Endothelial cell (in vitro differentiated cells): ENCODE measurements at regions not wholly inside any gene's neighbourhood (a gene's known extent, or its start where the extent isn't known, plus 50 kb on each side); places are given as distances from the start of the nearest gene placed in this dataset.
"Not testable (repeated sequence)": the region's sequence is repeated elsewhere in the genome, so short reads cannot be mapped to it uniquely, and the experiment has no call there.

Experiments used
- DNase-seq: peaks from one replicate; pipeline ENCODE4 v3.0.0; 2021; ENCODE audit warnings: low spot score
- H3K27ac Mint-ChIP-seq: one replicate; pipeline ENCODE4 v1.8.0; 2021; ENCODE audit warnings: mixed read lengths, inconsistent platforms; ENCODE audit not compliant: unreplicated experiment
- H3K27me3 Mint-ChIP-seq: one replicate; pipeline ENCODE4 v1.8.0; 2021; ENCODE audit warnings: mild to moderate bottlenecking, moderate library complexity, mixed read lengths, inconsistent platforms; ENCODE audit not compliant: unreplicated experiment
- H3K36me3 Mint-ChIP-seq: one replicate; pipeline ENCODE4 v1.8.0; 2021; ENCODE audit warnings: mild to moderate bottlenecking, low read depth, mixed read lengths, inconsistent platforms; ENCODE audit not compliant: unreplicated experiment
- H3K4me1 Mint-ChIP-seq: one replicate; pipeline ENCODE4 v1.8.0; 2021; ENCODE audit warnings: mild to moderate bottlenecking, mixed read lengths, inconsistent platforms; ENCODE audit not compliant: unreplicated experiment
- H3K4me3 Mint-ChIP-seq: one replicate; pipeline ENCODE4 v1.8.0; 2021; ENCODE audit warnings: mild to moderate bottlenecking, mixed read lengths, inconsistent platforms; ENCODE audit not compliant: unreplicated experiment
- H3K9me3 Mint-ChIP-seq: one replicate; pipeline ENCODE4 v1.8.0; 2021; ENCODE audit warnings: mixed read lengths, inconsistent platforms; ENCODE audit not compliant: unreplicated experiment
- TF ChIP-seq, protein P1 (sequence below): fragments of 200-600 bp; sonication (generic); IDR thresholded peaks from one replicate; pipeline ENCODE4 v1.5.0; 2021; ENCODE audit warnings: antibody characterized with exemption; ENCODE audit not compliant: unreplicated experiment

DNA sequence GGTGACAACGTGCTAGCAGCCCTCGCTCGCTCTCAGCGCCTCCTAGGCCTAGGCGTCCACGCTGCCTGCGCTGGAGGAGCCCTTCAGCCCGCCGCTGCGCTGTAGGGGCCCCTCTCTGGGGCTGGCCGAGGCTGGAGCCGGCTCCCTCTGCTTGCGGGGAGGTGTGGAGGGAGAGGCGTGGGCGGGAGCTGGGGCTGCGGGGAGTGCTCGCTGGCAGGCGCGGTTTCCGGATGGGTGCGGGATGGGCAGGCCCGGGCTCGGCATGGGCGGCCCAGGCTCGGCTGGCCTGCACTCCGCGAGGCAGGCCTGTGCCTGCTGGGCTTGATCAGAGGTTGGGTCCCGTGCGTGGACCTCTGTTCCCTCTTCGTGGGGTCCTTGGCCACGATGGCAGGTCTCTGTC, 472.6 kb downstream of the PRR16 start:
- Mint-ChIP-seq H3K27ac (no peak overlapping the region), H3K9me3 (no peaks in the 10 kb centered on the region), H3K27me3 (no peaks in the 10 kb centered on the region), H3K4me1 (peaks cover 15% of the 10 kb centered on the region), H3K4me3 (no peak overlapping the region), H3K36me3 (no peaks in the 10 kb centered on the region)
- TF ChIP-seq, protein P1, sequence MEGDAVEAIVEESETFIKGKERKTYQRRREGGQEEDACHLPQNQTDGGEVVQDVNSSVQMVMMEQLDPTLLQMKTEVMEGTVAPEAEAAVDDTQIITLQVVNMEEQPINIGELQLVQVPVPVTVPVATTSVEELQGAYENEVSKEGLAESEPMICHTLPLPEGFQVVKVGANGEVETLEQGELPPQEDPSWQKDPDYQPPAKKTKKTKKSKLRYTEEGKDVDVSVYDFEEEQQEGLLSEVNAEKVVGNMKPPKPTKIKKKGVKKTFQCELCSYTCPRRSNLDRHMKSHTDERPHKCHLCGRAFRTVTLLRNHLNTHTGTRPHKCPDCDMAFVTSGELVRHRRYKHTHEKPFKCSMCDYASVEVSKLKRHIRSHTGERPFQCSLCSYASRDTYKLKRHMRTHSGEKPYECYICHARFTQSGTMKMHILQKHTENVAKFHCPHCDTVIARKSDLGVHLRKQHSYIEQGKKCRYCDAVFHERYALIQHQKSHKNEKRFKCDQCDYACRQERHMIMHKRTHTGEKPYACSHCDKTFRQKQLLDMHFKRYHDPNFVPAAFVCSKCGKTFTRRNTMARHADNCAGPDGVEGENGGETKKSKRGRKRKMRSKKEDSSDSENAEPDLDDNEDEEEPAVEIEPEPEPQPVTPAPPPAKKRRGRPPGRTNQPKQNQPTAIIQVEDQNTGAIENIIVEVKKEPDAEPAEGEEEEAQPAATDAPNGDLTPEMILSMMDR = no peak
- DNase-seq = no peak

DNA sequence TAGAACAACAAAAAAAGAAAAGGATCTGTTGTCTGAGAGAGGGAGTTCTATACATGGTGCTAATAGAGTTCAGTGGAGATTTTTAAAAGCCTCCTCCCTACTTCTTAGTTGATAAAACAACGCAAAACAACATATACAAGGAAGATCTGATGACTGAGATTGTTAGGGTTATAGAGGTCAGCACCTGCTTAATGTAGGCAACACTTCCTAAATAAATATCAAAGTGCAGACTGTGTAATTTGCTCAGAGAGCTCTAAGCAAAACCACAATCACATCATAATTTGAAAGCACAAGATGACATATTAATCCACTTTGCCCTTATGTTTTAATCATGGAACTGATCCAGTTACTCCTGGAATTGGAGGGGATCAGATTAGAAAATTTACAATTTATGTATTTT, 474.5 kb downstream of the PRR16 start:
- H3K4me3 Mint-ChIP-seq = no peak overlapping the region
- H3K9me3 Mint-ChIP-seq = no peaks in the 10 kb centered on the region
- H3K4me1 Mint-ChIP-seq = peaks cover 13% of the 10 kb centered on the region
- TF ChIP-seq, protein P1 = no peak
- no peaks in the 10 kb centered on the region for H3K36me3 Mint-ChIP-seq
- DNase-seq = no peak
- H3K27me3 Mint-ChIP-seq = no peaks in the 10 kb centered on the region
- H3K27ac Mint-ChIP-seq = no peak overlapping the region

DNA sequence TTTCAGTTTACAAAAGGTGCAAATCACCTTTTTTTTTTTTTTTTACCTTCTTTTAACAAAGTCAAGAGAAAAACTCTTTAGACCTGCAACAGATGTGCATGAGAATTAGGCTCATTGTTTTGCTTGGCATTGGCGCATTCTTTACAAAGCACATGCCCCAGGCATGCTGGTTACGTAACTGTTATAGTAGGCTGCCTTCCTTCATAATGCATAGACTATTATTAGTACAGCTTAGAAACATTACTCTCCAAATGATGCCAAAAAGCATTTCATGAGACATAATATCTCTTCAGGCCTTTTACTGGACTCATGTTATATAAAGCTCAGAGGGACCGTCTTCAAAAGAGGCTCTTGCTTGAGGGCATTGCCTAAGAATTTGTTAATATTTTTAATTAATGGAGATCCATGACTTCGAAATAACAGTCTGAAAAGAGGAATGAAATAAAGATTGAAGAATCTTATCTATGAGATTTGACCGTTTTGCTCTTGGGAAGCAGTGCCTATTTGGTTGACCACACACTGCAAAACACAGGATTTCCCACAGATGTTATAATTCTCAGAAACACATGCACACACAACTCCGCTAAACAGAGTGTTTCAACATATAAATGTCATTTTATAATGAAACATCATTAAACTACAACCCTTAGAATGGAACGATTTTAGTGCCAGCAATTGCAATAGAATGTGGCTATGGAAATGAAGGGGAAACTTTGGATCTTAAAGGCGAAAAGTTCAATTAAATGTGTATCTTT, 478.7 kb downstream of the PRR16 start:
- Mint-ChIP-seq H3K36me3 (no peaks in the 10 kb centered on the region), H3K27ac (no peak overlapping the region), H3K4me1 (no peaks in the 10 kb centered on the region), H3K9me3 (no peaks in the 10 kb centered on the region), H3K4me3 (no peak overlapping the region), H3K27me3 (no peaks in the 10 kb centered on the region)
- TF ChIP-seq, protein P1 = no peak
- DNase-seq = no peak

DNA sequence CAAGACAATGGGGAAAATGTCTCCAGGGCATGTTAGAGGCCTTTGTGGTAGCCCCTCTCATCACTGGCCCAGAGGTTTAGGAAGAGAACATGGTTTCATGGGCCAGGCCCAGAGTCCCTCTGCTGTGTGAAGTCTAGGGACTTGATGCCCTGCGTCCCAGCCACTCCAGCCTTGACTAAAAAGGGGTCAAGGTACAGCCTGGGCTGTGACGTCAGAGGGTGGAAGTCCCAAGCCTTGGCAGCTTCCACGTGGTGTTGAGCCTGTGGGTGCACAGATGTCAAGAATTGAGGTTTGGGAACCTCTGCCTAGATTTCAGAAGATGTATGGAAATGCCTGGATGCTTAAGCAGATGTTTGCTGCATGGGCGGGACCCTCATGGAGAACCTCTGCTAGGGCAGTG, 485.5 kb downstream of the PRR16 start:
- not testable (repeated sequence) for H3K4me3 Mint-ChIP-seq, H3K9me3 Mint-ChIP-seq

DNA sequence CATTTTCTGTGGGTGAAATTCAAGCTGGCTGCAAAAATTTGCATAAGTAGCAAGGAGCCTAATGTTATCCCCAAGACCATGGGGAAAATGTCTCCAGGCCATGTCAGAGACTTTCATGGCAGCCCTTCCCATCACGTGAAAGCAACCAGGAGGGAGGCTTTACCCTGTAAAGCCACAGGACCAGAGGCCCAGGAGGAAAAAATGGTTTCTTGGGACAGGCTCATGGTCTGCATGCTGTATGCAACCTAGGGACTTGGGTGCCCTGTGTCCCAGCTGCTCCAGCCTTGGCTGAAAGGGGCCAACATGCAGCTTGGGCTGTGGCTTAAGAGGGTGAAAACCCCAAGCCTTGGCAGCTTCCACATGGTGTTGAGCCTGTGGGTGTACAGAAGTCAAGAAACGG, 489.3 kb downstream of the PRR16 start:
- not testable (repeated sequence) for H3K9me3 Mint-ChIP-seq, DNase-seq, H3K36me3 Mint-ChIP-seq, H3K4me1 Mint-ChIP-seq, H3K27me3 Mint-ChIP-seq, H3K4me3 Mint-ChIP-seq, H3K27ac Mint-ChIP-seq

More for the DNA sequence above, 485.5 kb downstream of the PRR16 start:
- H3K4me1 Mint-ChIP-seq, DNase-seq, H3K36me3 Mint-ChIP-seq, H3K27ac Mint-ChIP-seq, H3K27me3 Mint-ChIP-seq: not testable (repeated sequence)

DNA sequence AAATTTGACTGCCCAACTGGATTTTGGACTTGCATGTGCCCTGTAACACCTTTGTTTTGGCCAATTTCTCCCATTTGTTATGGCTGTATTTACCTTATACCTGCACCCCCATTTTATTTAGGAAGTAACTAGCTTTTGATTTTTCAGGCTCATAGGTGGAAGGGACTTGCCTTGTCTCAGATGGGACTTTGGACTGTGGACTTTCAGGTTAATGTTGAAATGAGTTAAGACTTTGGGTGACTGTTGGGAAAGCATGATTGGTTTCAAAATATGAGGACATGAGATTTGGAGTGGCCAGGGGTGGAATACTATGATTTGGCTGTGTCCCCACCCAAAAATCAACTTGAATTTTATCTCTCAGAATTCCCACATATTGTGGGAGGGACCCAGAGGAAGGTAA, 490.2 kb downstream of the PRR16 start:
- H3K4me3 Mint-ChIP-seq = no peak overlapping the region
- DNase-seq = no peak
- no peak overlapping the region for H3K27ac Mint-ChIP-seq
- H3K27me3 Mint-ChIP-seq = no peaks in the 10 kb centered on the region
- peaks cover 6% of the 10 kb centered on the region for H3K9me3 Mint-ChIP-seq
- TF ChIP-seq, protein P1 = no peak
- no peaks in the 10 kb centered on the region for H3K4me1 Mint-ChIP-seq
- peaks cover 6% of the 10 kb centered on the region for H3K36me3 Mint-ChIP-seq
